T follicular helper cell (primary cell): ENCODE measurements at regions not wholly inside any gene's neighbourhood (a gene's known extent, or its start where the extent isn't known, plus 50 kb on each side); places are given as distances from the start of the nearest gene placed in this dataset.
"Not testable (repeated sequence)": the region's sequence is repeated elsewhere in the genome, so short reads cannot be mapped to it uniquely, and the experiment has no call there.

Experiments
- DNase-seq: peaks from one replicate; pipeline ENCODE4 v3.0.0-alpha.2; 2020; ENCODE audit warnings: low read depth

- DNase-seq: peak; percentile 39
Measured at GRCh38 chr13:24995225-24995804, 100.6 kb upstream of the PABPC3 start.

GRCh38 chr13:24997367-24997967, 98.5 kb upstream of the PABPC3 start:
- DNase-seq: no peak

GRCh38 chr13:24998433-24998832, 97.5 kb upstream of the PABPC3 start:
- no peak for DNase-seq

- DNase-seq: no peak
Measured at GRCh38 chr13:25001476-25002206, 94.3 kb upstream of the PABPC3 start.

- DNase-seq: not testable (repeated sequence)
Measured at GRCh38 chr13:25002311-25002710, 93.6 kb upstream of the PABPC3 start.

GRCh38 chr13:25004489-25004888, 91.4 kb upstream of the PABPC3 start:
- DNase-seq: not testable (repeated sequence)

GRCh38 chr13:25005050-25005497, 90.9 kb upstream of the PABPC3 start:
- not testable (repeated sequence) for DNase-seq

GRCh38 chr13:25007389-25007788, 88.5 kb upstream of the PABPC3 start:
- DNase-seq: not testable (repeated sequence)

GRCh38 chr13:25014398-25014973, 81.5 kb upstream of the PABPC3 start:
- not testable (repeated sequence) for DNase-seq

- not testable (repeated sequence) for DNase-seq
Measured at GRCh38 chr13:25017176-25017575, 78.8 kb upstream of the PABPC3 start.

- DNase-seq: peak; percentile 37
Measured at GRCh38 chr13:25017808-25018728, 77.9 kb upstream of the PABPC3 start.

- DNase-seq: no peak
Measured at GRCh38 chr13:25018729-25019115, 77.2 kb upstream of the PABPC3 start.

- DNase-seq: not testable (repeated sequence)
Measured at GRCh38 chr13:25019741-25020140, 76.2 kb upstream of the PABPC3 start.

- DNase-seq: no peak
Measured at GRCh38 chr13:25024175-25024574, 71.8 kb upstream of the PABPC3 start.

GRCh38 chr13:25032160-25032559, 63.8 kb upstream of the PABPC3 start:
- no peak for DNase-seq

GRCh38 chr13:25034173-25034572, 61.8 kb upstream of the PABPC3 start:
- DNase-seq: no peak

- DNase-seq: peak; percentile 32
Measured at GRCh38 chr13:25037057-25037813, 58.7 kb upstream of the PABPC3 start.

GRCh38 chr13:25042151-25042865, 53.6 kb upstream of the PABPC3 start:
- no peak for DNase-seq

- no peak for DNase-seq
Measured at GRCh38 chr13:25044071-25044470, 51.9 kb upstream of the PABPC3 start.
